ENCODE measurements at regions not wholly inside any gene's neighbourhood (a gene's known extent, or its start where the extent isn't known, plus 50 kb on each side); places are given as distances from the start of the nearest gene placed in this dataset.
A peak's percentile ranks its signal among the peaks of the same experiment; 100 is the strongest.

DNA sequence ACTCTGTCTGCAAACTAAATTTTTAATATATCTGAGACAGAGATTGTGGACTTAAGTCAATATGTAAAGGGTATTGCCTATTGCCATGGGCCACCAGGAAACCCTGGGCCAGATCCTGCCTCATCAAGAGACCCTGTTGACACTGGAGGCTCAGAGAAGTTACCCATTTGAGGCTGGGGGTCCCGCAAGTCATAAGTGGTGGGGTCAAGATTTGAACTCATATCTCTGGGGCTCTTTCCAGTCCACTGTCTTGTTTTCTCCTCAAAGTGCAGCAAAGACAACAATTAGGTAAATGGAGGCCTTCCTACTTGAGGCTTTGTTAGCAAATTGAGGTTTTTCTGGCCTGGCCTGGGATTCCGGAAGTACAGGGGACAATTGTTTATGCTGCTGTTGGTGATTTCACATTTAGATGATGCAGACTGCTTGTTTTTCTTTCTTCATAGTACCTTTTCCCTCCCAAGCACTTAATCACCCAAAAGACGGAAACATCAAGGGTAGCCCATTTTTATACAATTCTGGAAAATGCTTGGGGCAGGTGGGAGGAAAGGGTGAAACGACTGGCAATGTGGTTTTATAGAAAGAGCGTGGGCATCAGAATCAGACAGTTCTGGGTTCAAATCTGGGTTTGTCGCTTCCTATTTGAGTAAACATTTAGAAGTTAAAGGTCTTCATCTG lies 160.0 kb downstream of the SMIM20 start:
- 100% methylated on average over 2 of the region's 6 CpGs for WGBS (ENCODE audit: insufficient coverage)
- H3K4me1 ChIP-seq (ENCODE audit: control insufficient read depth in 1 of 2, insufficient read depth in 2 of 2, low read length in 2 of 2), result peaks cover 57 to 62% of the 10 kb centered on the region in 2 donors
- Mint-ChIP-seq H3K9me3 (peaks cover 0 to 4% (median 0%) of the 10 kb centered on the region in 7 donors), H3K4me1 (peaks cover 74% of the 10 kb centered on the region), H3K36me3 (peaks cover 12 to 19% of the 10 kb centered on the region in 2 donors), H3K27me3 (ENCODE audit: low read depth in 3 of 3) (peaks cover 2 to 15% (median 5%) of the 10 kb centered on the region in 3 donors), H3K4me3 (peak overlapping the region in 1 of 2 donors; percentile 59), H3K27ac (peak overlapping the region; percentile 98 to 99 (median 98))
- no peak for TF ChIP-seq CTCF (IDR thresholded peaks at IDR 0.05)
- no peaks in the 10 kb centered on the region for H4K20me1 ChIP-seq (ENCODE audit: insufficient read depth, low read length)
- no peak for DNase-seq
- peak overlapping the region; percentile 6 for H3K4me2 ChIP-seq (replicated peaks; ENCODE audit: extremely low read depth, low read length, poor library complexity, severe bottlenecking)
- no peaks in the 10 kb centered on the region for H3K79me2 ChIP-seq (ENCODE audit: insufficient read depth, low read length)
- H3K9me3 ChIP-seq (replicated peaks in 1 of 2; ENCODE audit: control insufficient read depth in 1 of 2, insufficient read depth in 1 of 2, low read length in 2 of 2), result no peaks in the 10 kb centered on the region
- no peaks in the 10 kb centered on the region for H3K36me3 ChIP-seq (replicated peaks in 1 of 2; ENCODE audit: control insufficient read depth in 1 of 2, insufficient read depth in 2 of 2, low read length in 2 of 2)
- peak overlapping the region in 1 of 2 donors; percentile 95 for H3K27ac ChIP-seq (ENCODE audit: low read depth in 1 of 2, low read length in 2 of 2)
- intact Hi-C loops (cut with micrococcal nuclease), result no loop called here
- no peaks in the 10 kb centered on the region for H3K27me3 ChIP-seq (ENCODE audit: control insufficient read depth in 2 of 2, insufficient read depth in 2 of 2, low read length in 2 of 2)
- H3K4me3 ChIP-seq (replicated peaks in 1 of 3; ENCODE audit: low read depth in 2 of 3, low read length in 3 of 3), result no peak overlapping the region
- H3K9ac ChIP-seq (ENCODE audit: insufficient read depth, low read length, poor library complexity, severe bottlenecking), result no peak overlapping the region
- no peak overlapping the region for H2AFZ ChIP-seq (ENCODE audit: insufficient read depth, low read depth, low read length, poor library complexity, severe bottlenecking)

GRCh38 chr4:26074712-26075430 lies 160.9 kb downstream of the SMIM20 start:
- Histone ChIP-seq H3K4me3 (replicated peaks in 1 of 3; ENCODE audit: low read depth in 2 of 3, low read length in 3 of 3) (no peak overlapping the region), H3K4me2 (replicated peaks; ENCODE audit: extremely low read depth, low read length, poor library complexity, severe bottlenecking) (peak overlapping the region; percentile 32), H2AFZ (ENCODE audit: insufficient read depth, low read depth, low read length, poor library complexity, severe bottlenecking) (no peak overlapping the region), H3K36me3 (replicated peaks in 1 of 2; ENCODE audit: control insufficient read depth in 1 of 2, insufficient read depth in 2 of 2, low read length in 2 of 2) (no peaks in the 10 kb centered on the region), H3K79me2 (ENCODE audit: insufficient read depth, low read length) (no peaks in the 10 kb centered on the region), H3K27me3 (ENCODE audit: control insufficient read depth in 2 of 2, insufficient read depth in 2 of 2, low read length in 2 of 2) (no peaks in the 10 kb centered on the region), H3K9ac (ENCODE audit: insufficient read depth, low read length, poor library complexity, severe bottlenecking) (peak overlapping the region; percentile 65), H4K20me1 (ENCODE audit: insufficient read depth, low read length) (no peaks in the 10 kb centered on the region), H3K27ac (ENCODE audit: low read depth in 1 of 2, low read length in 2 of 2) (peak overlapping the region; percentile 47 to 95), H3K9me3 (replicated peaks in 1 of 2; ENCODE audit: control insufficient read depth in 1 of 2, insufficient read depth in 1 of 2, low read length in 2 of 2) (no peaks in the 10 kb centered on the region), H3K4me1 (ENCODE audit: control insufficient read depth in 1 of 2, insufficient read depth in 2 of 2, low read length in 2 of 2) (peaks cover 56 to 57% of the 10 kb centered on the region in 2 donors)
- H3K36me3 Mint-ChIP-seq, result peaks cover 12 to 19% of the 10 kb centered on the region in 2 donors
- peak overlapping the region; percentile 98 to 99 (median 98) for H3K27ac Mint-ChIP-seq
- intact Hi-C loops (cut with micrococcal nuclease), result loop anchor here in 1 of 2 donors (5.0 kb wide), 3 partner anchors 77 to 213 kb away; partner anchors contain the start of gene SEL1L3
- H3K4me3 Mint-ChIP-seq, result peak overlapping the region; percentile 11 to 56
- H3K4me1 Mint-ChIP-seq, result peaks cover 70% of the 10 kb centered on the region
- H3K27me3 Mint-ChIP-seq (ENCODE audit: low read depth in 3 of 3), result peaks cover 3 to 18% (median 5%) of the 10 kb centered on the region in 3 donors
- H3K9me3 Mint-ChIP-seq, result peaks cover 0 to 4% (median 0%) of the 10 kb centered on the region in 7 donors
- 0% methylated on average over 1 of the region's 8 CpGs for WGBS (ENCODE audit: insufficient coverage)
- TF ChIP-seq CTCF (IDR thresholded peaks at IDR 0.05), result no peak
- DNase-seq, result peak; percentile 94 to 96 (median 95)

Measured in CD14-positive monocyte (primary cell).